ENCODE measurements at regions not wholly inside any gene's neighbourhood (a gene's known extent, or its start where the extent isn't known, plus 50 kb on each side); places are given as distances from the start of the nearest gene placed in this dataset.

DNA sequence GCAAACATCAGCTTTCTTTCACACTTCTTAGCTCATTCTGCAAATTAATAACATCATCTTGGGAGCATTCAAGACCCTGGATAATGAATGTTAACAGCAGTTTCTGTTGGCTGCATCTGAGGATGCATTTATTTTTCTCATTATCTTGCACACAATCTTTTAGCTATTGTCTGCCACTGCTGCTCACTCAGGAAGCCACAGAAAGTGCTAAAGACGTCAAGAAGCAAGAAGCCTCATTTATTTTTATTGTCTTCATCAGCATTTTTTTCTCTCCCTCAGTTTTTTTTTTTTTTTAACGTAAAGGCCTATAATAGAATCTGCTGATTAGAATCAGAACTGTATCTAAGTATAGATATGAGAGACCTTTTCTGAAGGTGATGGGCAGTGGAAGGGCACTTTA, 1339.4 kb downstream of the FAM181B start:
- no peak for TF ChIP-seq PAX5 (IDR thresholded peaks at IDR 0.05; ENCODE audit: borderline replicate concordance, low read depth, low read length)
- TF ChIP-seq, protein P1, sequence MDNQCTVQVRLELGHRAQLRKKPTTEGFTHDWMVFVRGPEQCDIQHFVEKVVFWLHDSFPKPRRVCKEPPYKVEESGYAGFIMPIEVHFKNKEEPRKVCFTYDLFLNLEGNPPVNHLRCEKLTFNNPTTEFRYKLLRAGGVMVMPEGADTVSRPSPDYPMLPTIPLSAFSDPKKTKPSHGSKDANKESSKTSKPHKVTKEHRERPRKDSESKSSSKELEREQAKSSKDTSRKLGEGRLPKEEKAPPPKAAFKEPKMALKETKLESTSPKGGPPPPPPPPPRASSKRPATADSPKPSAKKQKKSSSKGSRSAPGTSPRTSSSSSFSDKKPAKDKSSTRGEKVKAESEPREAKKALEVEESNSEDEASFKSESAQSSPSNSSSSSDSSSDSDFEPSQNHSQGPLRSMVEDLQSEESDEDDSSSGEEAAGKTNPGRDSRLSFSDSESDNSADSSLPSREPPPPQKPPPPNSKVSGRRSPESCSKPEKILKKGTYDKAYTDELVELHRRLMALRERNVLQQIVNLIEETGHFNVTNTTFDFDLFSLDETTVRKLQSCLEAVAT (IDR thresholded peaks at IDR 0.05): no peak
- TF ChIP-seq, protein P2, sequence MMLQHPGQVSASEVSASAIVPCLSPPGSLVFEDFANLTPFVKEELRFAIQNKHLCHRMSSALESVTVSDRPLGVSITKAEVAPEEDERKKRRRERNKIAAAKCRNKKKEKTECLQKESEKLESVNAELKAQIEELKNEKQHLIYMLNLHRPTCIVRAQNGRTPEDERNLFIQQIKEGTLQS (IDR thresholded peaks at IDR 0.05; ENCODE audit: borderline replicate concordance, extremely low read depth, low read depth, low read length): no peak
- TF ChIP-seq, protein P3, sequence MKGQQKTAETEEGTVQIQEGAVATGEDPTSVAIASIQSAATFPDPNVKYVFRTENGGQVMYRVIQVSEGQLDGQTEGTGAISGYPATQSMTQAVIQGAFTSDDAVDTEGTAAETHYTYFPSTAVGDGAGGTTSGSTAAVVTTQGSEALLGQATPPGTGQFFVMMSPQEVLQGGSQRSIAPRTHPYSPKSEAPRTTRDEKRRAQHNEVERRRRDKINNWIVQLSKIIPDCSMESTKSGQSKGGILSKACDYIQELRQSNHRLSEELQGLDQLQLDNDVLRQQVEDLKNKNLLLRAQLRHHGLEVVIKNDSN (IDR thresholded peaks at IDR 0.05; ENCODE audit: borderline replicate concordance, extremely low read length, insufficient read depth, low read depth, low read length): no peak
- no peak for TF ChIP-seq TAF1 (IDR thresholded peaks at IDR 0.05; ENCODE audit: borderline replicate concordance, low read depth, low read length)
- no peak for TF ChIP-seq NBN (IDR thresholded peaks at IDR 0.05)
- TF ChIP-seq POLR2A (IDR thresholded peaks at IDR 0.05; ENCODE audit: low read depth, low read length): no peak
